KMS-11 (cell line): ENCODE measurements at regions not wholly inside any gene's neighbourhood (a gene's known extent, or its start where the extent isn't known, plus 50 kb on each side); places are given as distances from the start of the nearest gene placed in this dataset.

Source experiments
- H2AFZ ChIP-seq: fragments of 200-600 bp; sonication (generic); 2 replicates; pipeline ENCODE4 v1.6.1; 2016; ENCODE audit warnings: antibody characterized with exemption, mixed run types, low read depth
- H3K27ac ChIP-seq: fragments of 200-600 bp; sonication (generic); 2 replicates; pipeline ENCODE4 v1.6.1; 2016; ENCODE audit warnings: mild to moderate bottlenecking, mixed run types
- H3K27me3 ChIP-seq: fragments of 200-600 bp; sonication (generic); 2 replicates; pipeline ENCODE4 v1.6.1; 2017; ENCODE audit warnings: mild to moderate bottlenecking, low read depth, mixed run types, moderate library complexity; ENCODE audit not compliant: insufficient read depth
- H3K36me3 ChIP-seq: fragments of 200-600 bp; sonication (generic); 2 replicates; pipeline ENCODE4 v1.6.1; 2017; ENCODE audit warnings: mild to moderate bottlenecking, mixed run types; ENCODE audit not compliant: insufficient read depth
- H3K4me1 ChIP-seq: fragments of 200-600 bp; sonication (generic); 2 replicates; pipeline ENCODE4 v1.6.1; 2016; ENCODE audit warnings: mild to moderate bottlenecking, low read depth, mixed run types; ENCODE audit not compliant: poor library complexity, severe bottlenecking
- H3K4me2 ChIP-seq: fragments of 200-600 bp; sonication (generic); 2 replicates; pipeline ENCODE4 v1.7.0; 2016; ENCODE audit warnings: mild to moderate bottlenecking, mixed run types
- H3K4me3 ChIP-seq: fragments of 200-600 bp; sonication (generic); IDR thresholded peaks from 2 replicates; pipeline ENCODE4 v1.6.1; 2017; ENCODE audit warnings: low read depth, low read length, mixed read lengths; ENCODE audit not compliant: insufficient read depth
- H3K79me2 ChIP-seq: fragments of 200-600 bp; sonication (generic); 2 replicates; pipeline ENCODE4 v1.6.1; 2016; ENCODE audit warnings: low read depth, mixed run types; ENCODE audit not compliant: insufficient read depth
- H3K9ac ChIP-seq: fragments of 200-600 bp; sonication (generic); 2 replicates; pipeline ENCODE4 v1.6.1; 2016; ENCODE audit warnings: mild to moderate bottlenecking, mixed run types
- H4K20me1 ChIP-seq: fragments of 200-600 bp; sonication (generic); 2 replicates; pipeline ENCODE4 v1.6.1; 2016; ENCODE audit warnings: mild to moderate bottlenecking, mixed run types; ENCODE audit not compliant: insufficient read depth
- TF ChIP-seq, protein P1 (sequence below): fragments of 200-600 bp; sonication (generic); conservative IDR thresholded peaks from 2 replicates; pipeline ENCODE4 v1.6.1; 2017; ENCODE audit warnings: low read depth, mild to moderate bottlenecking, antibody characterized with exemption, low read length, moderate library complexity, mixed read lengths

DNA sequence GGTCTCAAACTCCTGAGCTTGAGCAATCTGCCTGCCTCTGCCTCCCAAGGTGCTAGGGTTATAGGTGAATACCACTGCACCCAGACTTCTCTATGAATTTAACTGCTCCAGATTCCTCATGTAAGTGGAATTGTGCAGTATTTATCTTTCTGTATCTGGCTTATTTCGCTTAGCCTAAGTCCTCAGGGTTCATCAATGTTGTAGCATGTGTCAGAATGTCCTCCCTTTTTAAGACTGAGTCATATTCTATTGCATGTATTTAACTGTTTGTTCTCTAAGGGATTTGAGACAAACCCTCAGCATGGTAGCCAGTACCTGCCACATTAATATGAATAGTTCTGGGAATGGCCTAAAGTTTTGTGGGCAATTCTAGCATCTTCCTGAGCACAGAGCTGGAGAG is 53.9 kb upstream of the TUT7 start:
- H3K27ac ChIP-seq, result no peak overlapping the region
- TF ChIP-seq, protein P1, sequence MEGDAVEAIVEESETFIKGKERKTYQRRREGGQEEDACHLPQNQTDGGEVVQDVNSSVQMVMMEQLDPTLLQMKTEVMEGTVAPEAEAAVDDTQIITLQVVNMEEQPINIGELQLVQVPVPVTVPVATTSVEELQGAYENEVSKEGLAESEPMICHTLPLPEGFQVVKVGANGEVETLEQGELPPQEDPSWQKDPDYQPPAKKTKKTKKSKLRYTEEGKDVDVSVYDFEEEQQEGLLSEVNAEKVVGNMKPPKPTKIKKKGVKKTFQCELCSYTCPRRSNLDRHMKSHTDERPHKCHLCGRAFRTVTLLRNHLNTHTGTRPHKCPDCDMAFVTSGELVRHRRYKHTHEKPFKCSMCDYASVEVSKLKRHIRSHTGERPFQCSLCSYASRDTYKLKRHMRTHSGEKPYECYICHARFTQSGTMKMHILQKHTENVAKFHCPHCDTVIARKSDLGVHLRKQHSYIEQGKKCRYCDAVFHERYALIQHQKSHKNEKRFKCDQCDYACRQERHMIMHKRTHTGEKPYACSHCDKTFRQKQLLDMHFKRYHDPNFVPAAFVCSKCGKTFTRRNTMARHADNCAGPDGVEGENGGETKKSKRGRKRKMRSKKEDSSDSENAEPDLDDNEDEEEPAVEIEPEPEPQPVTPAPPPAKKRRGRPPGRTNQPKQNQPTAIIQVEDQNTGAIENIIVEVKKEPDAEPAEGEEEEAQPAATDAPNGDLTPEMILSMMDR, result no peak
- H4K20me1 ChIP-seq, result no peaks in the 10 kb centered on the region
- H3K4me2 ChIP-seq, result no peak overlapping the region
- no peaks in the 10 kb centered on the region for H3K79me2 ChIP-seq
- H3K4me1 ChIP-seq, result no peaks in the 10 kb centered on the region
- H3K27me3 ChIP-seq, result no peaks in the 10 kb centered on the region
- H3K9ac ChIP-seq, result no peak overlapping the region
- no peak overlapping the region for H3K4me3 ChIP-seq
- H3K36me3 ChIP-seq, result no peaks in the 10 kb centered on the region
- no peak overlapping the region for H2AFZ ChIP-seq

GRCh38 chr9:86407022-86407421 is 52.8 kb upstream of the TUT7 start:
- H3K36me3 ChIP-seq, result no peaks in the 10 kb centered on the region
- H3K4me1 ChIP-seq, result no peaks in the 10 kb centered on the region
- H3K4me2 ChIP-seq, result no peak overlapping the region
- H3K27me3 ChIP-seq, result no peaks in the 10 kb centered on the region
- H3K27ac ChIP-seq, result no peak overlapping the region
- TF ChIP-seq, protein P1, result no peak
- no peaks in the 10 kb centered on the region for H3K79me2 ChIP-seq
- H3K4me3 ChIP-seq, result no peak overlapping the region
- H4K20me1 ChIP-seq, result no peaks in the 10 kb centered on the region
- no peak overlapping the region for H3K9ac ChIP-seq
- no peak overlapping the region for H2AFZ ChIP-seq

GRCh38 chr9:86406366-86406765 is 52.2 kb upstream of the TUT7 start:
- Histone ChIP-seq H3K36me3 (no peaks in the 10 kb centered on the region), H3K4me1 (no peaks in the 10 kb centered on the region), H3K27me3 (no peaks in the 10 kb centered on the region), H3K9ac (no peak overlapping the region), H3K4me2 (no peak overlapping the region), H3K4me3 (no peak overlapping the region), H4K20me1 (no peaks in the 10 kb centered on the region), H3K27ac (no peak overlapping the region), H2AFZ (no peak overlapping the region), H3K79me2 (no peaks in the 10 kb centered on the region)
- TF ChIP-seq, protein P1, result no peak

DNA sequence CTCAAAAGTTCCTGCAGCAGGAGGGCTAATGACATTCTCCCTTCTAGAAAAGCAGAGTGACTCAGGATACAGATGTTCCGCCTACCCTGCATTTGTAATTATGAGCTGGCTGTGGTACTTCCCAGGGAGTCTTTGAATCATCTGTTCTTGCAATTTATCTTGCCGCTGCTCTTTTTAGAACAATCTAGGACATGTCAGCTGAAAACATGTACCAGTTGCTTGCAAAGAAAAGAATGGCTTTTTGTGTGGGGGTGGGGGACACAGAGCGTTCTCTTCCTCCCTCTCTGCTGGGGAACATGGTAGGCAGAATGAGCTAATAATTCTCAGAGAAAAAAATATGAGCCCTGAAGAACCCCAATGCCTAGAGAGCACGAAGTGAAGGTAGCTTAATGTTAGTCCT is 51.7 kb upstream of the TUT7 start:
- Histone ChIP-seq H3K27ac (no peak overlapping the region), H3K36me3 (no peaks in the 10 kb centered on the region), H3K9ac (no peak overlapping the region), H4K20me1 (no peaks in the 10 kb centered on the region), H3K79me2 (no peaks in the 10 kb centered on the region), H2AFZ (no peak overlapping the region), H3K27me3 (no peaks in the 10 kb centered on the region), H3K4me1 (no peaks in the 10 kb centered on the region), H3K4me2 (no peak overlapping the region), H3K4me3 (no peak overlapping the region)
- TF ChIP-seq, protein P1, result no peak
